GM12878 (cell line): ENCODE measurements at regions not wholly inside any gene's neighbourhood (a gene's known extent, or its start where the extent isn't known, plus 50 kb on each side); places are given as distances from the start of the nearest gene placed in this dataset.
A peak's percentile ranks its signal among the peaks of the same experiment; 100 is the strongest.

Experiments
- ATAC-seq: fragments of 200-7000 bp; cut with Tn5 transposase; 3 replicates; pipeline ENCODE4 v1.9.1; 2020; ENCODE audit warnings: mild to moderate bottlenecking, moderate library complexity
- BruUV-seq: library from RNA; stranded (reverse); fragments of 400-500 nt; replicated peaks from 2 replicates; lab custom pipeline; 2021; lab: Mats Ljungman, UMichigan
- CTCF ChIA-PET: fragments of 300-600 bp; sonication (Branson Sonifier 250); formaldehyde crosslinking; extraction: SDS; loops from one replicate; lab custom pipeline; 2021; ENCODE audit warnings: inconsistent platforms; lab: Yijun Ruan, JAX
- POLR2A ChIA-PET: fragments of 350-600 bp; formaldehyde crosslinking; extraction: SDS; loops from one replicate; lab custom pipeline; 2021; ENCODE audit warnings: inconsistent platforms; lab: Charles Lee
- RAD21 ChIA-PET: fragments of 300-600 bp; sonication (Branson Sonifier 250); formaldehyde crosslinking; loops from one replicate; lab custom pipeline; 2023; ENCODE audit warnings: antibody characterized with exemption; ENCODE audit not compliant: unreplicated experiment; lab: Charles Lee
- SMC1A ChIA-PET: fragments of 300-600 bp; sonication (Branson Sonifier 250); formaldehyde crosslinking; loops from one replicate; lab custom pipeline; 2023; ENCODE audit not compliant: unreplicated experiment, uncharacterized antibody; lab: Charles Lee
- DNase-seq: peaks from one replicate; pipeline ENCODE4 v3.0.0-alpha.2; 2011; ENCODE audit warnings: low read depth, low spot score
- FAIRE-seq: peaks from 3 replicates; lab custom pipeline; 2011; peaks lifted over from hg19 to GRCh38; lab: Jason Lieb, UNC
- H2AFZ ChIP-seq: 2 replicates; pipeline ENCODE4 v1.6.0; 2011; ENCODE audit warnings: low read depth, low read length, control low read depth; ENCODE audit not compliant: control insufficient read depth
- H3K27ac ChIP-seq: 2 replicates; pipeline ENCODE4 v1.5.1; 2011; ENCODE audit warnings: control low read depth; ENCODE audit not compliant: control insufficient read depth, insufficient read depth
- H3K27me3 ChIP-seq, 2 experiments: replicated peaks in 1 of 2; 2 replicates each; pipeline versions ENCODE4 v1.6.0 to v1.6.1; 2011; ENCODE audit warnings: low read length in 1 of 2; ENCODE audit not compliant: control insufficient read depth in 2 of 2, insufficient read depth in 2 of 2
- H3K36me3 ChIP-seq, 2 experiments: 2 replicates each; pipeline ENCODE4 v1.5.1; 2011; ENCODE audit warnings: low read length in 1 of 2; ENCODE audit not compliant: control insufficient read depth in 2 of 2, insufficient read depth in 2 of 2
- H3K4me1 ChIP-seq: 2 replicates; pipeline ENCODE4 v1.6.1; 2011; ENCODE audit warnings: mild to moderate bottlenecking, low read length, moderate library complexity, mixed read lengths; ENCODE audit not compliant: control insufficient read depth, insufficient read depth
- H3K4me2 ChIP-seq: 2 replicates; pipeline ENCODE4 v1.6.0; 2011; ENCODE audit warnings: control low read depth; ENCODE audit not compliant: control insufficient read depth, insufficient read depth
- H3K4me3 ChIP-seq: fragments of 200-600 bp; sonication (generic); 2 replicates; pipeline ENCODE4 v1.5.1; 2016
- H3K79me2 ChIP-seq: 2 replicates; pipeline ENCODE4 v1.6.0; 2011; ENCODE audit warnings: low read length; ENCODE audit not compliant: control insufficient read depth, insufficient read depth
- H3K9ac ChIP-seq: 2 replicates; pipeline ENCODE4 v1.8.0; 2011; ENCODE audit warnings: low read length, control low read depth, mixed read lengths; ENCODE audit not compliant: control insufficient read depth, insufficient read depth
- H3K9me3 ChIP-seq: replicated peaks from 3 replicates; pipeline ENCODE4 v1.5.1; 2011; ENCODE audit warnings: mild to moderate bottlenecking, low read length; ENCODE audit not compliant: control insufficient read depth, insufficient read depth
- H4K20me1 ChIP-seq: 2 replicates; pipeline ENCODE4 v1.6.0; 2011; ENCODE audit not compliant: control insufficient read depth, insufficient read depth
- CREB1 ChIP-seq: IDR thresholded peaks from 2 replicates; pipeline ENCODE4 v1.6.1; 2012; ENCODE audit warnings: low read depth, mild to moderate bottlenecking, inconsistent platforms
- EED ChIP-seq: sonication (generic); IDR thresholded peaks from 2 replicates; pipeline ENCODE4 v1.6.1; 2016; ENCODE audit warnings: antibody characterized with exemption, low read depth
- ETV6 ChIP-seq, 2 experiments: fragments of 450-650 bp in 1 of 2; IDR thresholded peaks in 1 of 2; conservative IDR thresholded peaks in 1 of 2; 2 replicates each; pipeline ENCODE4 v1.6.1; 2014; ENCODE audit warnings: antibody characterized with exemption in 1 of 2, borderline replicate concordance in 1 of 2, low read depth in 1 of 2, mild to moderate bottlenecking in 1 of 2, moderate library complexity in 1 of 2
- MTA2 ChIP-seq: fragments of 450-650 bp; IDR thresholded peaks from 2 replicates; pipeline ENCODE4 v1.6.1; 2016; ENCODE audit warnings: low read depth, mild to moderate bottlenecking, moderate library complexity
- NR2F1 ChIP-seq: fragments of 450-650 bp; conservative IDR thresholded peaks from 2 replicates; pipeline ENCODE4 v1.6.1; 2017; ENCODE audit warnings: mild to moderate bottlenecking
- POU2F2 ChIP-seq: IDR thresholded peaks from 3 replicates; pipeline ENCODE4 v1.6.1; 2011; ENCODE audit warnings: low read depth, mild to moderate bottlenecking, low read length, borderline replicate concordance
- RAD51 ChIP-seq: fragments of 450-650 bp; IDR thresholded peaks from 2 replicates; pipeline ENCODE4 v1.6.1; 2016; ENCODE audit warnings: moderate library complexity, mild to moderate bottlenecking, inconsistent platforms
- RELB ChIP-seq: fragments of 450-650 bp; IDR thresholded peaks from 2 replicates; pipeline ENCODE4 v1.6.1; 2017; ENCODE audit warnings: low read depth, mild to moderate bottlenecking, moderate library complexity
- RUNX3 ChIP-seq: IDR thresholded peaks from 2 replicates; pipeline ENCODE4 v1.6.1; 2012; ENCODE audit warnings: low read length, inconsistent platforms
- SREBF2 ChIP-seq: IDR thresholded peaks from 2 replicates; pipeline ENCODE4 v1.6.1; 2012; ENCODE audit warnings: mild to moderate bottlenecking, low read length
- TBL1XR1 ChIP-seq: IDR thresholded peaks from 2 replicates; pipeline ENCODE4 v1.6.1; 2012; ENCODE audit warnings: low read depth, low read length, improper control_type of control experiment
- TCF12 ChIP-seq: IDR thresholded peaks from 2 replicates; pipeline ENCODE4 v1.6.1; 2011; ENCODE audit warnings: low read depth, mild to moderate bottlenecking, low read length
- TCF3 ChIP-seq: IDR thresholded peaks from 2 replicates; pipeline ENCODE4 v1.6.1; 2012; ENCODE audit warnings: low read depth, mild to moderate bottlenecking, low read length, borderline replicate concordance; ENCODE audit not compliant: insufficient read depth
- TCF7 ChIP-seq: IDR thresholded peaks from 2 replicates; pipeline ENCODE4 v1.6.1; 2014; ENCODE audit warnings: antibody characterized with exemption, borderline replicate concordance
- ZNF24 ChIP-seq: fragments of 450-650 bp; IDR thresholded peaks from 2 replicates; pipeline ENCODE4 v1.6.1; 2017; ENCODE audit warnings: antibody characterized with exemption, mild to moderate bottlenecking
- WGBS: methylation state at CpG from one replicate; pipeline ENCODE4 v1.1.6; 2016; ENCODE audit warnings: low lambda C conversion rate; ENCODE audit not compliant: insufficient replicate concordance, insufficient coverage; ENCODE audit errors: missing lambda C conversion rate; 5-methylcytosine and 5-hydroxymethylcytosine counted together
- in situ Hi-C: fragments of 300-500 bp; cut with MboI; formaldehyde crosslinking; loops from 9 replicates; pipeline ENCODE4 v1.14.3; 2018; ENCODE audit warnings: mixed read lengths
- intact Hi-C: fragments of 100-400 bp; cut with micrococcal nuclease; formaldehyde crosslinking; loops from one replicate; pipeline ENCODE4 v1.14.2; 2022; ENCODE audit not compliant: unreplicated experiment

- ChIA-PET RAD21 (interaction anchor here (1.6 to 2.5 kb wide), 2 partner anchors 9 to 27 kb away, joined by 6 to 13 read pairs; no protein-coding TSS in a partner anchor), SMC1A (interaction anchor here (0.8 to 5.1 kb wide), 8 partner anchors 9 to 126 kb away, joined by 3 to 43 read pairs (median 6); no protein-coding TSS in a partner anchor), CTCF (interaction anchor here (1.1 to 1.4 kb wide), 3 partner anchors 9 to 29 kb away, joined by 3 to 5 read pairs (median 3); no protein-coding TSS in a partner anchor), POLR2A (interaction anchor here (1.1 to 1.2 kb wide), 2 partner anchors 34 to 67 kb away, joined by 3 read pairs; no protein-coding TSS in a partner anchor)
- Histone ChIP-seq H3K79me2 (no peaks in the 10 kb centered on the region), H3K27ac (no peak overlapping the region), H4K20me1 (no peaks in the 10 kb centered on the region; the same call in 1 of the 2 replicates), H3K36me3 (no peaks in the 10 kb centered on the region), H3K9me3 (no peaks in the 10 kb centered on the region), H3K4me2 (no peak overlapping the region), H3K4me3 (no peak overlapping the region), H2AFZ (no peak overlapping the region; the same call in 1 of the 2 replicates), H3K27me3 (no peaks in the 10 kb centered on the region), H3K4me1 (peaks cover 33% of the 10 kb centered on the region), H3K9ac (no peak overlapping the region)
- in situ Hi-C loops: no loop called here
- ATAC-seq (peak; percentile 5; the same call in 1 of the 3 replicates), FAIRE-seq (no peak), DNase-seq (no peak)
- TF ChIP-seq MTA2: no peak
- TF ChIP-seq SREBF2: no peak
- TF ChIP-seq NR2F1: peak; percentile 50; the same call in 1 of the 2 replicates
- peak; percentile 73 for TF ChIP-seq EED
- TF ChIP-seq RUNX3: peak; percentile 67
- peak in 1 of 2 experiments; percentile 78; a peak in 2 of 4 replicates for TF ChIP-seq ETV6 (conservative IDR thresholded peaks at IDR 0.05 in 1 of 2, IDR thresholded peaks at IDR 0.05 in 1 of 2; ENCODE audit: borderline replicate concordance in 1 of 2, low read depth in 1 of 2)
- WGBS: 20% methylated on average over 6 of the region's 6 CpGs
- intact Hi-C loops: no loop called here
- no TSS peak for BruUV-seq
Observed at GRCh38 chr2:8380026-8380425, 301.8 kb upstream of the ID2 start.

- Histone ChIP-seq H3K4me3 (no peak overlapping the region), H3K4me1 (peaks cover 33% of the 10 kb centered on the region), H3K9ac (no peak overlapping the region), H3K9me3 (no peaks in the 10 kb centered on the region), H3K27ac (no peak overlapping the region), H3K27me3 (no peaks in the 10 kb centered on the region), H3K4me2 (no peak overlapping the region), H2AFZ (no peak overlapping the region), H3K79me2 (no peaks in the 10 kb centered on the region), H3K36me3 (no peaks in the 10 kb centered on the region), H4K20me1 (no peaks in the 10 kb centered on the region; the same call in 1 of the 2 replicates)
- TF ChIP-seq RUNX3: peak; percentile 69
- no peak for TF ChIP-seq TBL1XR1
- TF ChIP-seq ZNF24: no peak
- TF ChIP-seq TCF12: 0 out of 2 replicates have a peak, but pooled peaks have one; percentile 44
- TF ChIP-seq CREB1: no peak
- peak; percentile 59; the same call in 1 of the 2 replicates for TF ChIP-seq TCF3
- TF ChIP-seq RELB: no peak
- no peak for TF ChIP-seq RAD51
- TF ChIP-seq TCF7: no peak
- TF ChIP-seq POU2F2: 0 out of 3 replicates have a peak, but pooled peaks have one; percentile 39
- in situ Hi-C loops: no loop called here
- no TSS peak for BruUV-seq
- FAIRE-seq (peak; percentile 31), DNase-seq (no peak), ATAC-seq (0 out of 3 replicates have a peak, but pooled peaks have one; percentile 7)
- intact Hi-C loops: no loop called here
- ChIA-PET RAD21 (interaction anchor here (1.0 to 2.5 kb wide), 3 partner anchors 8 to 34 kb away, joined by 3 to 13 read pairs (median 6); no protein-coding TSS in a partner anchor), SMC1A (interaction anchor here (0.7 to 5.1 kb wide), 11 partner anchors 8 to 127 kb away, joined by 3 to 43 read pairs (median 5); no protein-coding TSS in a partner anchor), POLR2A (interaction anchor here (1.1 to 1.2 kb wide), 2 partner anchors 34 to 68 kb away, joined by 3 read pairs; no protein-coding TSS in a partner anchor), CTCF (interaction anchor here (1.1 to 1.4 kb wide), 3 partner anchors 8 to 28 kb away, joined by 3 to 5 read pairs (median 3); no protein-coding TSS in a partner anchor)
- 31% methylated on average over 3 of the region's 3 CpGs for WGBS
Observed at GRCh38 chr2:8380566-8380965, 301.3 kb upstream of the ID2 start.
